ENCODE measurements at regions not wholly inside any gene's neighbourhood (a gene's known extent, or its start where the extent isn't known, plus 50 kb on each side); places are given as distances from the start of the nearest gene placed in this dataset.

DNA sequence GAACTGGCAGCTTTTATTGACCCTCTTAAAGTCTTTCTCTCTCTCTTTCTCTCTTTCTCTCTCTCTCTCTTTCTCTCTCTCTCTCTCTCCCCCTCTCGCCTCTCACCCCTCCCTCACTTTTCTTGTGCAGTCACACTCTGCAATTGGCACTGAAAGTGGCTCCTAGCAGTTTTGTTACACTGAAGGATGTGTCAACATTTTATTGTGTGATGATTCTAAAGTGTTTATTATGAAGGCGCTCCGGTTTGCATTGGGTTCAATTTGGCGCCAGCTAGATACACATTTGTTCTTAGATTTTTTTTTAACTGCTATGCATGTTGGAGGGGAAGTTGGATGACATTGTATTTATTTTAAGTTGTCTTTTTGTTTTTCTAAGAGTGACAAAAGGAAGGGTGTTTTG is 64.0 kb upstream of the CHRM3 start:
- TF ChIP-seq, protein P1, sequence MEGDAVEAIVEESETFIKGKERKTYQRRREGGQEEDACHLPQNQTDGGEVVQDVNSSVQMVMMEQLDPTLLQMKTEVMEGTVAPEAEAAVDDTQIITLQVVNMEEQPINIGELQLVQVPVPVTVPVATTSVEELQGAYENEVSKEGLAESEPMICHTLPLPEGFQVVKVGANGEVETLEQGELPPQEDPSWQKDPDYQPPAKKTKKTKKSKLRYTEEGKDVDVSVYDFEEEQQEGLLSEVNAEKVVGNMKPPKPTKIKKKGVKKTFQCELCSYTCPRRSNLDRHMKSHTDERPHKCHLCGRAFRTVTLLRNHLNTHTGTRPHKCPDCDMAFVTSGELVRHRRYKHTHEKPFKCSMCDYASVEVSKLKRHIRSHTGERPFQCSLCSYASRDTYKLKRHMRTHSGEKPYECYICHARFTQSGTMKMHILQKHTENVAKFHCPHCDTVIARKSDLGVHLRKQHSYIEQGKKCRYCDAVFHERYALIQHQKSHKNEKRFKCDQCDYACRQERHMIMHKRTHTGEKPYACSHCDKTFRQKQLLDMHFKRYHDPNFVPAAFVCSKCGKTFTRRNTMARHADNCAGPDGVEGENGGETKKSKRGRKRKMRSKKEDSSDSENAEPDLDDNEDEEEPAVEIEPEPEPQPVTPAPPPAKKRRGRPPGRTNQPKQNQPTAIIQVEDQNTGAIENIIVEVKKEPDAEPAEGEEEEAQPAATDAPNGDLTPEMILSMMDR (IDR thresholded peaks at IDR 0.05) = no peak
- H3K4me1 ChIP-seq = no peaks in the 10 kb centered on the region
- WGBS, 2 donors = 65 to 73% methylated on average over 4 of the region's 4 CpGs
- no peaks in the 10 kb centered on the region for H3K9me3 ChIP-seq
- H3K27me3 ChIP-seq = no peaks in the 10 kb centered on the region
- H3K36me3 ChIP-seq = no peaks in the 10 kb centered on the region
- no peak for DNase-seq
- no peak overlapping the region for H3K4me3 ChIP-seq (replicated peaks in 1 of 3)
- intact Hi-C loops (cut with DNase I) = no loop called here
- H3K27ac ChIP-seq = no peak overlapping the region

DNA sequence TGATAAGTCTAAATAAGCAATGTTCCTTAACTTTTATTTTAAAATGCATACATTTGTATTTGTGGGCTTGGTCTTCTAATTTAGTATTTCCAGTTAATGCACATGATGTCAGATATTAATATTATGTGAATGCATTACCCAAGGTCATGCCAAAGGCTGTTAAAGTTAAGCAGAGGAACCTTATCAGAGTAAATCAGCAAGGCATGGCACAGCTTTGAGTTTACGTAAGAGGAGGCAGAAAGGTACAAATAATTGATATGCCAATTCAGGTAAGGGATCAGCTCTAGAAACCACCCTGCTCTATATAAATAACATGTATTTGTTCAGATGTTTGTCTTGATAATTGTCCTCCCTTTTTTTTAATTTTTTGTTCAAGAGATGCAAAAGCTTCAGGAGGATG is 64.5 kb upstream of the CHRM3 start:
- Histone ChIP-seq H3K4me3 (replicated peaks in 1 of 3) (no peak overlapping the region), H3K4me1 (no peaks in the 10 kb centered on the region), H3K36me3 (no peaks in the 10 kb centered on the region), H3K27ac (no peak overlapping the region), H3K27me3 (no peaks in the 10 kb centered on the region), H3K9me3 (no peaks in the 10 kb centered on the region)
- WGBS, 2 donors = 94 to 95% methylated on average over 1 of the region's 1 CpG
- TF ChIP-seq POLR2A (IDR thresholded peaks at IDR 0.05) = no peak
- TF ChIP-seq, protein P1 (IDR thresholded peaks at IDR 0.05) = no peak
- intact Hi-C loops (cut with DNase I) = no loop called here
- DNase-seq = no peak

DNA sequence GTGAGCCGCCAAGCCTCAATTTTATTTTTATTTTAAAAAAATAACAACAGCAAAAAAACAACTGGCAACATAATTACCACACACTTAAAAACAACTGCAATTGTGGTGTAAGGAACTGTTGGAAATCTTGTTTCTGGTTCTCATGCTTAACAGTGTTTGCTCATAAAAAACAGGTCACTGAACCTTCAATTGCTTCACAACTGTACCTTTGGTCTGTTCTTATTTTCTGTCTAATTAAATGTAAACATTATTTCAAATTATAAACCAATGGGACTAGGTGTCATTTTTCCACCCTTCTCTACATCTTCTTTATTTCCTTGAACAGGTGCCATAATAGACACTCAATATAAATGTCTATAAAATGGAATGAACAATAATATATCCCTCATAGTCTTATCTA is 68.4 kb upstream of the CHRM3 start:
- Histone ChIP-seq H3K36me3 (no peaks in the 10 kb centered on the region), H3K27ac (no peak overlapping the region), H3K27me3 (no peaks in the 10 kb centered on the region), H3K9me3 (no peaks in the 10 kb centered on the region), H3K4me1 (no peaks in the 10 kb centered on the region), H3K4me3 (replicated peaks in 1 of 3) (no peak overlapping the region)
- no peak for DNase-seq
- intact Hi-C loops (cut with DNase I) = no loop called here
- 97 to 100% methylated on average over 1 of the region's 1 CpG for WGBS, 2 donors
- TF ChIP-seq, protein P1 (IDR thresholded peaks at IDR 0.05) = no peak
- no peak for TF ChIP-seq POLR2A (IDR thresholded peaks at IDR 0.05)

DNA sequence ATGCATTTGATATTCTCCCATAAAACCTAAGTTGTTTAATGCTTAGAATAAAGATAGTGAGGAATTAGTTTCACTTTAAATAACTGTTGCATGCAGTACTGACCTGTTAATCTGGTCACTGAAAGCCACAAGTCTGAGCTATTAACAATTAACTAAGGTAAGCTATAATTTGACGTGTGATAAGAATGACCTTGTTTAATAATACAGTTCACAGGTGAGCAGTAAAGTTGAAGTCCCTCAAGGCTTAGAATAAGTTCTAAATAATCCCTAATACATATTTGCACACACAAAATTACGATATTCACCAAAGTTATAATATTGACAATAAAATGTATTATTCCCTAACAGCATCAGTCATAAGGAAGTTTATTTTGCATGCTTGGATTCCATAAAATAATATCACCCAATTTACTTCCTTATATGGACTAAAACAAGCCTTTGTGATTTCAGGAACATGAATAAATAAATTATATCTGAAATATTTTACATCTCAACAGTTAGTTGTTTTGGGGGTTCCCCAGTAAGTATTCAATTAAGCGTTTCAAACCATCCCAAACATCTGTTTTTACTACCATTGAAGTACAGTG is 70.6 kb upstream of the CHRM3 start:
- H3K4me3 ChIP-seq (replicated peaks in 1 of 3) = no peak overlapping the region
- 86 to 94% methylated on average over 3 of the region's 3 CpGs for WGBS, 2 donors
- no peaks in the 10 kb centered on the region for H3K36me3 ChIP-seq
- TF ChIP-seq, protein P1 (IDR thresholded peaks at IDR 0.05) = no peak
- no peak for TF ChIP-seq POLR2A (IDR thresholded peaks at IDR 0.05)
- DNase-seq = no peak
- no peaks in the 10 kb centered on the region for H3K27me3 ChIP-seq
- H3K9me3 ChIP-seq = no peaks in the 10 kb centered on the region
- no peak overlapping the region for H3K27ac ChIP-seq
- no peaks in the 10 kb centered on the region for H3K4me1 ChIP-seq
- intact Hi-C loops (cut with DNase I) = no loop called here

DNA sequence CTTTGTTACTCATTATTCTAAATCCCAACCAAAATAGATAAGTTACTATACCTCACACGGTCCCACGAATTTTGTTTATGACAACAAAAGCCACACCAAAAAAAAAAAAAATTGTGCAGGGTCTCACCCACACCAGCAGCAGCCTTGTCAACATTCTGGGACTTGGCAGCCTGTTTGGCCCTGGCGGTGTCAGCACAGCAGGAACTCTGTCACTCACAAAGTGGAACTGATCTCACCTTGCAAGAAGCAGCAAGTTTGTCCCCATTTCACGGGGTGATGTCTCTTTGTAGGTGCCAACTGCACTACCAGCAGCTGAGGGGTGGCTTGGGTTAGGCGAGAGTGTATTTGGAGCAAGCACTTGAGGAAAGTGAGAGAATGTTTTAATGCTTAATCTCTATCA is 75.0 kb upstream of the CHRM3 start:
- DNase-seq = no peak
- Histone ChIP-seq H3K27me3 (no peaks in the 10 kb centered on the region), H3K27ac (no peak overlapping the region), H3K36me3 (no peaks in the 10 kb centered on the region), H3K9me3 (no peaks in the 10 kb centered on the region), H3K4me1 (no peaks in the 10 kb centered on the region), H3K4me3 (replicated peaks in 1 of 3) (no peak overlapping the region)
- no peak for TF ChIP-seq POLR2A (IDR thresholded peaks at IDR 0.05)
- TF ChIP-seq, protein P1 (IDR thresholded peaks at IDR 0.05) = no peak
- 84 to 89% methylated on average over 5 of the region's 5 CpGs for WGBS, 2 donors
- intact Hi-C loops (cut with DNase I) = no loop called here
